Embryonic facial prominence (tissue), 1 donor: ENCODE measurements at regions not wholly inside any gene's neighbourhood (a gene's known extent, or its start where the extent isn't known, plus 50 kb on each side); places are given as distances from the start of the nearest gene placed in this dataset.

Source experiments
- DNase-seq: peaks from one replicate; pipeline ENCODE4 v3.0.0-alpha.2; 2016; ENCODE audit errors: extremely low spot score

GRCh38 chr1:23615423-23615822 lies 56.1 kb upstream of the ID3 start:
- no peak for DNase-seq

GRCh38 chr1:23614032-23614660 lies 54.8 kb upstream of the ID3 start:
- DNase-seq: no peak

- no peak for DNase-seq
These were observed 54.1 kb upstream of the ID3 start for GRCh38 chr1:23613191-23614031.

- no peak for DNase-seq
These were observed 52.5 kb upstream of the ID3 start for GRCh38 chr1:23611601-23612327.

GRCh38 chr1:23610677-23611076 lies 51.4 kb upstream of the ID3 start:
- no peak for DNase-seq

GRCh38 chr1:23609971-23610370 lies 50.7 kb upstream of the ID3 start:
- DNase-seq: no peak
